NCI-H2227 treated with DMSO at 0.1 percent for 48 hours (cell line): ENCODE measurements at regions not wholly inside any gene's neighbourhood (a gene's known extent, or its start where the extent isn't known, plus 50 kb on each side); places are given as distances from the start of the nearest gene placed in this dataset.
A peak's percentile ranks its signal among the peaks of the same experiment; 100 is the strongest.
"Not testable (repeated sequence)": the region's sequence is repeated elsewhere in the genome, so short reads cannot be mapped to it uniquely, and the experiment has no call there.

Experiments used
- DNase-seq: peaks from one replicate; lab custom pipeline; 2025; lab: John Stamatoyannopoulos, UW

- no peak for DNase-seq
These were observed 109.9 kb downstream of the TMEM182 start for GRCh38 chr2:102871707-102872106.

DNA sequence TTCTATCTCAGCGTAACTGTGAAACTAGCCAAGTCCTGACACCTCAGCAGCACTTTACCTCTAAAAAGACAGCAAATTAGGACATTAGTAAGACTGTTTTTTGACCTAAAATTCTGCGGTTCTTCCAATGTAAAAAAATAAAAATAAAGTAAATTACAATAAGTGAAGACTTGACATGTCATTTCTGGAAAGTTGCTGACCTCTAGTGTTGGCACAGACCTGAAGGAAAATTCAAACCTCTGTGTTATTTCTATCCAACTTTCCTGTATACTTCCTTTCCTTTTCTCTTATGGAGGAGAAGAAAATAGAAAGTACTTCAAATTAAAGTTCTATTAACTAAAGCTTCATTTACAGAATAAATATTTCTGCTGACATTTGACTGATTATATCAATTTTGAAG lies 110.6 kb downstream of the TMEM182 start:
- peak; percentile 13 for DNase-seq

GRCh38 chr2:102879513-102879912 lies 117.7 kb downstream of the TMEM182 start:
- DNase-seq: not testable (repeated sequence)

- DNase-seq: no peak
These were observed 118.9 kb downstream of the TMEM182 start for GRCh38 chr2:102880731-102881130.

- no peak for DNase-seq
These were observed 124.5 kb downstream of the TMEM182 start for GRCh38 chr2:102886216-102886893.

- DNase-seq: no peak
These were observed 126.7 kb downstream of the TMEM182 start for GRCh38 chr2:102888514-102888913.

GRCh38 chr2:102891296-102891695 lies 129.5 kb downstream of the TMEM182 start:
- DNase-seq: no peak

DNA sequence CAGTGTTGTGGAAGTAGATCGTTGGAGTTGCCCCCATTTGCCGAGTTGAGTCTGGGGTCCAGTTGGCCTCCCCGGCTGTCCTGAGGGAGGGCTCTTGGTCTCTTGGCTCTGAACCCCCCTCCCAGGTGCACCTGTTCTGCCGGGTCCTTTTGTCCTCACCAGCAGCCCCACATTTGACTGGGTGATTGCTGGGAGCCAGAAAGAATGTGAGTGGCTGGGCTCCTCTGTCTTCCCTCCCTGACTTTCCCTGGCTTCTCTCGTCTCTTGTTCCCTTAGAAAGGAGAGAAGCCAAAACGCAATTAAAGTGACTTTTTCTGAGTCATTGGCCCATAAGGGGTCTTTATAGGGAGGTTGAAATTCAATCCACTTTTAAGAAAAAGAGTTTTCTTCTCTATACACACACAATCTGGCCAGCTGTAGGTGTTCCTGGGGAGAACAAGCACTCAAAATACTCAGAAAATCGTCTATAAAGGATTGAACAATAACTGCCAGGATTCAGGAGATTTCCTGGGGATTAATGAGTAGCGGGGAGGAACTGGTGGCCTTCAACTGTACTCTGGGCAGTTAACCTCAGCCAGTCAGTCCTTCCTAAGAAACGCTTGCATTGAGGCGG lies 131.0 kb downstream of the TMEM182 start:
- DNase-seq: peak; percentile 12

DNA sequence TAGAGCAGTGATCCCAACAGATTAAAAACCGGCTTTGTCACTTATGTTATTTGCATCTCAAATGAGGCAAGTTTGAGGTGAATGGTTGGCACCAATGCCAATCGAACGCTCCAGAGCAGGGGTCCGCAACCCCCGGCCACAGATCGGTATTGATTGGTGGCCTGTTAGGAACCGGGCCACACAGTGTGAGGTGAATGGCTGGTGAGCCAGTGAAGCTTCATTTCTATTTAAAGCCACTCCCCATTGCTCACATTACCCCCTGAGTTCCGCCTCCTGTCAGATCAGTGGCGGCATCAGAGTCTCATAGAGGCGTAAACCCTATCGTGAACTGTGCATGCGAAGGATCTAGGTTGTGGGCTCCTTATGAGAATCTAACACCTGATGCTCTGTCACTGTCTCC lies 132.0 kb downstream of the TMEM182 start:
- no peak for DNase-seq

GRCh38 chr2:102895376-102895775 lies 133.5 kb downstream of the TMEM182 start:
- DNase-seq: no peak

DNA sequence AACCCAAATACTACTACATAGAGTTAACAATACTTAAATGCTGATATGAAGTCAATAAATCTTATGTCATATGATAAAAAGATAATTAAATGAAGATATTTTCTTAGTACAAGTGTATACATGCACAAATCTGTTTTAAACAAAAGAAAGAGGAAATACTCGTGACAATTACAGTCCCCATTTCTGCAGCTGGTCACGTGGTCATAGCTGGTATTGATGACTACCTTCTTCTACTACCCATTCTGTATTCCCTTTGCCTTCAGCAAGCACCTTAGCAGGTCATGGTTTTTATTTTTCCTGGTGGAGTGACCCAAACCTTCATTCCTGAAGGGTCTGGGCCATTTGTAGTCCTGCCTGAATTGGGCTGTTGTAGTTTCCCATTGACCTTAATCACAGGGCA lies 147.4 kb downstream of the TMEM182 start:
- DNase-seq: not testable (repeated sequence)

- DNase-seq: no peak
These were observed 148.9 kb downstream of the TMEM182 start for GRCh38 chr2:102910724-102911123.

DNA sequence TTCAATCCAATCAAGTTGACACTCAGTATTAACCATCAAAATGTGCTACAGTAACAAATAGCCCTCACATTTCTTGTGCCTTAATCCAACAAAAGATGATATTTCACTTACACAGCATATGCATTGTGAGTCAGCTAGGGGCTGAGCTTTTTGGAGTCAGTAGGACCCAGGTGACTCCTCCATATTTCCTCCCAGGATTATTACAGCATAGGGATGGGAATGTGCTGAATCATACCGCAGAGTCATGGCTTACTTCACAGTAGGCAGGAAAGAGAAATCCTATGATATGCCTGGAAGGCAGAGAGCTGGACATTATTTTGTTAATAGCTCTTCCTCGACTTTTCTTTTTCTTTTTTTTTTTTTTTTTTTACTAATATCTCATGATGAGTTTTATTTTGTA lies 153.3 kb downstream of the TMEM182 start:
- DNase-seq: no peak

- no peak for DNase-seq
These were observed 160.5 kb downstream of the TMEM182 start for GRCh38 chr2:102922321-102922720.

- DNase-seq: no peak
These were observed 163.2 kb downstream of the TMEM182 start for GRCh38 chr2:102925003-102925402.

- no peak for DNase-seq
These were observed 166.0 kb downstream of the TMEM182 start for GRCh38 chr2:102927854-102928267.

- no peak for DNase-seq
These were observed 167.9 kb downstream of the TMEM182 start for GRCh38 chr2:102929721-102930120.

DNA sequence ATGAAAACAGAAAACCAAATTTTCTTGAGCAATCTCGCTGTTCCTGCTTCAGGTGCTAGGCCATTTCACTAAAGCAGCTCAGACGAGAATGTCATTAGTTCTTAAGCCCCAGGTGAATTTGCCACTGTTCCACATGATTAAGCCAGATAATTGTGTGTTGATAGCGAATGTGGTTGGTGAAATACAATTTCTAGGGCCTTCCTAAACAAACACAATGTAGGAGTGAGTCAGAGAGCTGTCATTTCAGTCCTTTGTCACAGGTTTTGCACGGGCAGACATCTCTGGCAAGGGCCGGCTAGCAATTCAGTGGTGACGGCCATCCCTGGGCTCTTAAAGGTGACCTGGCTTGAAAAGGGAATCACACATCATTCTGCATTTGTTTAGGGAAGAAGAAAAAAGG lies 170.7 kb downstream of the TMEM182 start:
- DNase-seq: no peak

GRCh38 chr2:102939207-102939606 lies 177.4 kb downstream of the TMEM182 start:
- no peak for DNase-seq

DNA sequence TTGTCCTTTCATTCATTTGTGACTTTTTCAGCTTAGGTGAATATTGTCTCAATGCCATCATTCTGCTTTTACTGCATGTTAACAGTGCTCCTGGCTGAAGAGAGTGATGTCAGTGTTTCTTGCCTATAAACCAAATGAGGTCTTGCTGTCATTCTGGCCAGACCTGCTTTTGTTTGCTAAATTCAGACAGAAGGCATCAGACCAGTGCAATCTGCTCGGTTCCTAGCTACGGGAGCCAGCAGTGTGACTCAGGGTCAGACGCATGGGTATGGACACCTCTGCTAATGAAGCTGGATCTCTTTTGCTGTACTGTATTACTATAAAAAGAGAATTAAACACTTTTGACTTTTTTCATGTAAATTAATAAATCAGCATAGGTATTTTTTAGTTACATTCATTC lies 178.9 kb downstream of the TMEM182 start:
- no peak for DNase-seq

DNA sequence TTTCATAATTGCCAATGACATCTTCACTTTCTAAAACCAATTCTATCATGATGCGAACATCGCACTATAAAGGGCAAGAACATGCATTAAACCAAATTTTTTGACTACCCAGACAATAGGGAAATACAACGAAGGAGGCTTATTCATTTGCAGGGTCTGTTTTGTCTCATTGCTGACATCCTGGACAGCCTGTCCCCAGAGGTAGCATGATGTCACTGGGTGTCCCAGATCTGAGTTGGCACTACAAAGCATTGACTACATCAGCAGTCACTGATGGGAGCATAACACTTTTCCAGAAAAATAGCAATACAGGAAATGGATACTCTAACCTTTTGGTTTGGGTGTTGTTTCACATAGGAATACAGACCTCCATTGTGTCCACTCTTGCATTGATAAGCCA lies 180.3 kb downstream of the TMEM182 start:
- no peak for DNase-seq

GRCh38 chr2:102943251-102943650 lies 181.4 kb downstream of the TMEM182 start:
- no peak for DNase-seq

GRCh38 chr2:102950371-102950946 lies 188.6 kb downstream of the TMEM182 start:
- no peak for DNase-seq

DNA sequence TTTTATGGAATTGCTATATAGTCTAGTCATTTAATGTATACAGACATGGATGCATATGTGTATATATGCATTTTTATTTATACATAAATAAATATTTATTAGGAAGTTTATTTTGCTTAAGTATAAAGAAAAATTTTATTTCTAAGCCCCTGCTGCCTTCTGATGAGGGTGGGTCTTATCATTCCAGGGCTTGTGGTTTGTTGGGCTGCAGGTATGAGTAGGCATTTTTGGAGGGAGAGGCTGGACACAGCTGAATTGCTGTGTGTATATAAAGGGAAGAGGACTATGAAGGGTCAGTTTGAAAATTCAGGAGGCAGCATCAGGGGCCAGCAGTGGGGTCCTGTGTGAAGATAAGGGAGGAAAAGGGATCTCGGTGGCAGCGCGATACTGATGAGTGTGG lies 189.4 kb downstream of the TMEM182 start:
- no peak for DNase-seq
